SIG-M5 (cell line): ENCODE measurements at regions not wholly inside any gene's neighbourhood (a gene's known extent, or its start where the extent isn't known, plus 50 kb on each side); places are given as distances from the start of the nearest gene placed in this dataset.

Experiments
- DNase-seq: peaks from one replicate; lab custom pipeline; 2025; lab: John Stamatoyannopoulos, UW

- no peak for DNase-seq
These were observed 375.7 kb upstream of the DAB1 start for GRCh38 chr1:57799490-57800115.

GRCh38 chr1:57798543-57798942, 374.7 kb upstream of the DAB1 start:
- no peak for DNase-seq

GRCh38 chr1:57797084-57797483, 373.2 kb upstream of the DAB1 start:
- DNase-seq, result no peak

DNA sequence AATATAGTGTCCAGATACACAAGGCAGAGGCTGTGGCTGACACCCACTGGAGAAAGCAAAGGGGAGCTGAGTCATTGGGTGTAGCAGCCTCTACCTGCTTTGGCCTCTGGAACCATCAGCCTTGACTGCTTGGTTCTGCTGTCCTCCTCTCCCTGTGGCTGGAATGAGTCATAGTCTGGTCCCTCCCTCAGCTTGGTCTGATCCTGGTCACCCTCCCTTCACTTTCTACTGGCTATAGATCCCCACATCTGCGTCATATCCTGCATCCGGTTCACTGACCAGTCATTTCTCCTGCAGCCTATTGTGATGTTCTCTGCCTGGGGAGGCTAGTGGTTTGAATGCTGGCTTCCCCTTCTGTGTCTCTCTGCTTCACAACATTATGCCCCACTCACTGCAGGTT, 372.8 kb upstream of the DAB1 start:
- DNase-seq, result no peak

DNA sequence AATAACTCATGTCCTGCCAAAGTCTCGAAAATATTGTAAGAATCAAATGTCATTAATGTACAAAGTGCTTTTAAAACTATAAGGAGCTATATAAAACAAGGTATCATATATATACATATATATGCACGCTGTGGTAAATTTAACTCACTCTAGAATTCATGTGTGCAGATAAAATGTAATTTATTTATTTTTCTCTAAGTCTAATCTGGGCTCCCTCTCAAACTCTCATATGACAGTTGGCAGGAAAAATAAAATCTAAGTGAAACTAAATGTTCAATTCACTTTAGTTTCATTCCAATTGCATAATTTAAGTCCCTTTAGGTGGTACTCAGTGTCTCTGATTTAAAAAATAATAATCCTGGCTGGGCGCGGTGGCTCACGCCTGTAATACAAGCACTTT, 372.0 kb upstream of the DAB1 start:
- DNase-seq, result no peak

DNA sequence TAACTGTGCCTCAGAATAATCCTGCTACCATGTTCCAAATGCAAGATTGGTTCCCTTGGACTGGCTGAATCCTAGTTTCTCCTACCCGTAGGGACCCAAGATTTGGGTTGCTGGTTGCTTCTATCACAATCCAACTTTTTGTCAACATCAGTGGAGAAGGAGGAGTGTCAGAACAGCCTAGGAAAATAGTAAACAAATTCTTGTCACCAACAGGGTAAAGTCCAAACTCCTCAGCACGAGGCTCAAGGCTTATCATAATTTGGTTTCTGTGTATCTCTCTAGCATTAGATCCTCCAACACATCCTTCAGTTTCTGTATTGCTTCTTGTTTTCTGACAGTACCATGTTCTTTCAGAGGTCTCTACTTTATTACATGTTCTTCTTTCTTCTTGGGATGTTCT, 370.2 kb upstream of the DAB1 start:
- DNase-seq, result no peak

DNA sequence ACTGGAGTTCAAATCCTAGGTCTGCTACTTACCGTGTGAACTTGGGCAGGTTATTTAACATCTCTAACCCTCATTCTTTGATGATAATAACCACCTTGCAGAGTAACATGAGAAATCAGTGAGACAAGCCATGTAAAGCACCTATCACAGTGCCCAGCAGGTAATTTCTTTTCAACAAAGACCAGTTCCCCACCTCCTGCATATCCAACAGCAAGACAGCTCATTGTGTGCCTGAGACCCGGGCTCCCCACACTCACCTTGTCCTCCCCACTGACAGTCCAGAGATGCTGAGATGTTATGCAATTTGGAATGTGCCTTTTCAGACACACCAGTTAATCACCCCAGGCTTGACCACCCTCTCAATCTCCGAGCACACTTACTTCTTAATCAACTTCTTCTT, 367.6 kb upstream of the DAB1 start:
- DNase-seq, result no peak

DNA sequence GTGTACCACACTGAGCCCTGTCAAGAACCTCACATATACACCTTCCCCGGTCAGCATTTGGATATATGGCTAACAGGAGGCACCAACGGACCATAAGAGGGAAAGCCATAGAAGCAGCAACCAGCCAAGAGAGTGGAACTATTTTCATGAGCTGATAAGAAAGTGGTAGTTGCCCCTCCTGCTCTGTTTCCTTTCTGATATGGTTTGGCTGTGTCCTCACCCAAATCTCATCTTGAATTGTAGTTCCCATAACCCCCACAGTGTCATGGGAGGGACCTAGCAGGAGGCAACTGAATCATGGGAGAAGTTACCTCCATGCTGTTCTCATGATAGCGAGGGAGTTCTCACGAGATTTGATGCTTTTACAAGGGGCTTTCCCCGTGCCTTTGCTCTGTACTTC, 366.1 kb upstream of the DAB1 start:
- no peak for DNase-seq

GRCh38 chr1:57788313-57788712, 364.5 kb upstream of the DAB1 start:
- DNase-seq, result no peak

- no peak for DNase-seq
These were observed 360.5 kb upstream of the DAB1 start for GRCh38 chr1:57784356-57784755.

DNA sequence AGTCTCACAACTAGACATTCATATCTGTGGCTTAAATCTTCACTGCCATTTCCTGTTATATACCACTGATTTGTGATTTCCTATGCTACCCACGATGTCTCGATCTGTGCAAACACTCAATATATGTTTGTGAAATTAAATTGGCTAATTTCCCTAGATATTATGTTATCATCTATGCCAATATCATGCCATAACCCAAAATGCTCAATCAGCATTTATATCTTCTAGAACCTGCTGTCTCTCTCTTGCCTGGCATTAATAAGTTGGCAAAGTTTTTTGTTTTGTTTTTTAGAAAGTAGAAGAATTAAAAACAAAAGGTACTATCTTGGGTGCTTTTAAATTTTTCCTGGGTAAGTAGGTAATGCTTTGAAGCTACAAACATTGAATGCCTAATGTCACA, 358.5 kb upstream of the DAB1 start:
- DNase-seq, result no peak

- DNase-seq, result no peak
These were observed 348.8 kb upstream of the DAB1 start for GRCh38 chr1:57772580-57773195.

DNA sequence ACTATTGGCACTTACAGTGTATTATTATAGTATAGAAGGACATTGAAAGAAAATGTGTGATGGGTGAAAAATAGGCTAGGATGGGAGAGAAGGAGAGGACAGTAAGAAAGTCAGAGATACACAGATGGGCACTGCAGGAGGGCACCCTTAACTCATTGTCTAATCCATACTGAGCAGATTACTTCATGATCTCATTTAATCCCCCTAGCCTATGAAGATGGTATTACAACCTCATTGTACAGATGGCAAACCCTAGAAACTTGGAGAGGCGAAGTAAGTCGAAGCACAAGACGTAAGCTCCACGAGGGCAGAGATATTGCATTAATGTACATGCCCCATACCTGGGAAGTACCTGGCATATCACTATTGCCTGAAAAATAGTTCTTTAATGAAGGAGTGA, 346.9 kb upstream of the DAB1 start:
- DNase-seq, result no peak

DNA sequence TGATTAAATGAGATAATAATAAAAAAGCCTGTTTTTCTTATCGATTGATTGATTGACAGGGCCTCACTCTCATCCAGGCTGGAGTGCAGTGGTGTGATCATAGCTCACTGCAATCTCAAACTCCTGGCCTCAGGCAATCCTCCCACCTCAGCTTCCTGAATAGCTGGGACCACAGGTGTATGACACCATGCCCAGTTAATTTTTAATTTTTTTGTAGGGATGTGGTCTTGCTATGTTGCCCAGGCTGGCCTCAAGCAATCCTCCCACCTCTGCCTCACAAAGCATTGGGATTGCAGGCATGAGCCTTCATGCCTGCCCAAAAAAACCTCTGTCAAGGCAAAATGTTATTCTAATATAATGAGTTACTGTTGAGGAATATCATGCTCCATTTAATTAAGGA, 346.4 kb upstream of the DAB1 start:
- no peak for DNase-seq

DNA sequence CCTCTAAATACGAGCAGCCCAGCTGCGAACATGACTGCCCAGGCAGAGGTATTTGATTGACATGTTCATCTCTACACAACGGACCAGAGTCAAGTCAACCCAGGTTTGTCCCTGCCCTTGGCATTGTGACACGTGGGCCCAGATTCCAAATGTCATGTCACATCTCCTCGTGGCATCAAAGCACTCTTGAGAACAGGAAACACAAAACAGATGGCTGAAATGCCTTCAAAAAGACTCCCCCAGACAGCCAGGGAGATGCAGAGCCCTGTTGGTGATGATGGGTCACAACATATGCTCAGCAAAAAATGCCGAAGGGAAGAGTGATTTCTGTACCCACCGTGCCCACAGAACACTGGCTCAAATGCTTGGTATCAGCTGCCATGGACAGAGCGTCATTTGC, 337.8 kb upstream of the DAB1 start:
- no peak for DNase-seq

GRCh38 chr1:57752843-57753242, 329.0 kb upstream of the DAB1 start:
- no peak for DNase-seq

DNA sequence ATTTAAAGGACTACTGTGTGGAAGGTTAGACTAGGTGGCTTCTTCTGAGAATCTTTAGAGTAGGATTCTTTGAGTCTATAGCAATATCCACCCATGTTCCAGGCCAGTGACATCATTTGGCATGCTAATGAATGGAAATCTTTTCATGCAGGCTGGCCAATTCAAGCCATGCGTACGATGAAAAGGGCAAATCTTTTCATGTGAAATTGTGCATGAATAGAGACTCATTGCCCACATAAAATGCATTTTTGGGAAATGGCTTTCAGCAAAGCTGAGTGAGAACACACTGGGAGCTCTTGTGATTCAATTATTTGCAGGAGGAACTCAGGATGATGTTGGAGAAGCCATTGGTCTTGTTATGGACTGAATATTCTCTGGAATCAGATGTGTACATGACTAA, 324.9 kb upstream of the DAB1 start:
- DNase-seq, result no peak

DNA sequence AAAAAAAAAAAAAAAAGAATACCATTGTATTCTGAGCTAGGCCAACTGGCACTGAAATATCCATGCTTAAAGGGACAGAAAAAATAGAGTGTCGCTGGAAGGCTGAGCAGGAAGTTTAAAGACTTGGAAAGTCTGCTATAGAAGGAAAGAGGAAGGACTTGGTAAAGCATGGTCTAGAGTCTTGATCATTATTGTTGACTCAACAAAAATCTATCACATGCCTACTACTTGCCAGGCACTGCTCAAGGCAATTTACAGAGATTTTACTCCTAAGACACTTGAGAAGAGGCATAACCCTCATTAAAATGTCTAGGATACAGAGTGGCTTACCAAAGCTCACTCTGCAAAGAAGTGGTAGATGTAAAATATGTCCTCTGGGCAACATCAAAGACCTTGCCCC, 324.0 kb upstream of the DAB1 start:
- no peak for DNase-seq

GRCh38 chr1:57741521-57741920, 317.7 kb upstream of the DAB1 start:
- no peak for DNase-seq

GRCh38 chr1:57736940-57737339, 313.1 kb upstream of the DAB1 start:
- no peak for DNase-seq

- DNase-seq, result no peak
These were observed 305.3 kb upstream of the DAB1 start for GRCh38 chr1:57729181-57729580.

DNA sequence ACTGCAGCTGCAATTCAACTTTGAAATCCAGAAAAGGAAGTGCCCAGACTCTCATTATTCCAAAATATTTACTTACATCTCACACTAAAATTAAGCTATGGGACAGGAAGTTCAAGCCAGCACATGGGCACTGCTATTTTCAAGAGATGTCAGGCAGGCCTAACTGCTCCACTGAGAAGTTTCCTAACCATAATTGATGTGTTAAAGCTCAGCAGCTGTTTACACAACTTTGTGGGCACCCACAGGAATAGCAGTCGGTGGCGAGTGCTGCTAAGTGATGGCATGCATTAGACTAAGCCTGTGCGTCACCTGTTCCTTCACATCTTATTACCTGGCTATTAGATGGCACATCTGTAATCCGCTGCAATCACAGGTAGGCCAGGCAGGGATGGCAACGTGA, 303.3 kb upstream of the DAB1 start:
- no peak for DNase-seq

DNA sequence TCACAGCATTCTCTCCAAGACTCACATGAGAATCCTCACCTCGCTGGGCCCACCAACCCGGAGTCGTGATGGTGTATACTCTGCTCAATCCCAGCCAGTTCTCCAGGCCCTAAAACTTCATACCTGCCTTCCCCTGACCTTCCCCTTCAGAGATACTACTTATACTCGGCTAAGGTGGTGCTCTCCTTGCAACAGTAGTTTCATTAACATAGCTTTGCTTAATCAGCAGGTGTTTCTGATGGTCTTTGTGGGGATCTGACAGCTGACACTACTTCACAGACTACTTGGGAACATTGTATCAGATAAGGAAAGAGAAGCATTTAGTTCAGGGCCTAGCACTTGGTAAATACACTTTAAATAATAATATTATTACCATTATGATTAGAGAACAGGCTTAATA, 301.5 kb upstream of the DAB1 start:
- DNase-seq, result no peak

- no peak for DNase-seq
These were observed 300.7 kb upstream of the DAB1 start for GRCh38 chr1:57724535-57724934.
